Upper lobe of right lung (tissue), 1 donor: ENCODE measurements at regions not wholly inside any gene's neighbourhood (a gene's known extent, or its start where the extent isn't known, plus 50 kb on each side); places are given as distances from the start of the nearest gene placed in this dataset.

Source experiments
- ATAC-seq: fragments of 200-7000 bp; cut with Tn5 transposase; one replicate; pipeline ENCODE4 v1.9.1; 2020; ENCODE audit warnings: mild to moderate bottlenecking, moderate library complexity
- DNase-seq: peaks from one replicate; pipeline ENCODE4 v3.0.0-alpha.2; 2020
- H3K27ac ChIP-seq: fragments of 200-600 bp; one replicate; pipeline ENCODE4 v1.8.0; 2022
- H3K27me3 ChIP-seq: fragments of 200-600 bp; one replicate; pipeline ENCODE4 v1.8.0; 2022; ENCODE audit warnings: mild to moderate bottlenecking
- H3K36me3 ChIP-seq: fragments of 200-600 bp; one replicate; pipeline ENCODE4 v1.8.0; 2022
- H3K4me1 ChIP-seq: fragments of 200-600 bp; one replicate; pipeline ENCODE4 v1.8.0; 2022
- H3K4me3 ChIP-seq: fragments of 200-600 bp; one replicate; pipeline ENCODE4 v1.8.0; 2022; ENCODE audit warnings: mild to moderate bottlenecking
- H3K9me3 ChIP-seq: fragments of 200-600 bp; one replicate; pipeline ENCODE4 v1.8.0; 2022
- CTCF ChIP-seq: fragments of 200-600 bp; IDR thresholded peaks from one replicate; pipeline ENCODE4 v1.8.0; 2022; ENCODE audit warnings: antibody characterized with exemption
- intact Hi-C: fragments of 100-400 bp; cut with DNase I; formaldehyde crosslinking; loops from one replicate; pipeline ENCODE4 v1.11.0; 2022
- donor health status: DM: no; HTN: yes; CAD: no; lungs with severe emphysema.

GRCh38 chr10:123298583-123298982 is 144.4 kb downstream of the BUB3 start:
- Histone ChIP-seq H3K4me3 (no peak overlapping the region), H3K36me3 (no peaks in the 10 kb centered on the region), H3K9me3 (no peaks in the 10 kb centered on the region), H3K27ac (no peak overlapping the region), H3K27me3 (no peaks in the 10 kb centered on the region), H3K4me1 (no peaks in the 10 kb centered on the region)
- ATAC-seq: no peak
- no peak for DNase-seq
- no peak for TF ChIP-seq CTCF
- intact Hi-C loops: no loop called here

GRCh38 chr10:123299598-123299997 is 145.4 kb downstream of the BUB3 start:
- no peak for DNase-seq
- intact Hi-C loops: no loop called here
- Histone ChIP-seq H3K9me3 (no peaks in the 10 kb centered on the region), H3K27me3 (no peaks in the 10 kb centered on the region), H3K4me3 (no peak overlapping the region), H3K27ac (no peak overlapping the region), H3K36me3 (no peaks in the 10 kb centered on the region), H3K4me1 (no peaks in the 10 kb centered on the region)
- ATAC-seq: peak; percentile 26
- no peak for TF ChIP-seq CTCF

- Histone ChIP-seq H3K4me3 (no peak overlapping the region), H3K36me3 (no peaks in the 10 kb centered on the region), H3K27ac (no peak overlapping the region), H3K9me3 (no peaks in the 10 kb centered on the region), H3K4me1 (no peaks in the 10 kb centered on the region), H3K27me3 (no peaks in the 10 kb centered on the region)
- intact Hi-C loops: no loop called here
- no peak for DNase-seq
- peak; percentile 41 for ATAC-seq
- no peak for TF ChIP-seq CTCF
Measured at GRCh38 chr10:123301077-123301857, 147.1 kb downstream of the BUB3 start.

- no peaks in the 10 kb centered on the region for H3K36me3 ChIP-seq
- H3K4me1 ChIP-seq: no peaks in the 10 kb centered on the region
- H3K27ac ChIP-seq: no peak overlapping the region
- TF ChIP-seq CTCF: no peak
- H3K4me3 ChIP-seq: no peak overlapping the region
- H3K27me3 ChIP-seq: no peaks in the 10 kb centered on the region
- no peak for ATAC-seq
- no peaks in the 10 kb centered on the region for H3K9me3 ChIP-seq
- no peak for DNase-seq
- intact Hi-C loops: no loop called here
Measured at GRCh38 chr10:123303581-123304337, 149.6 kb downstream of the BUB3 start.

GRCh38 chr10:123305671-123306070 is 151.5 kb downstream of the BUB3 start:
- no peaks in the 10 kb centered on the region for H3K27me3 ChIP-seq
- TF ChIP-seq CTCF: no peak
- no peaks in the 10 kb centered on the region for H3K9me3 ChIP-seq
- ATAC-seq: no peak
- DNase-seq: no peak
- H3K27ac ChIP-seq: no peak overlapping the region
- H3K4me3 ChIP-seq: no peak overlapping the region
- intact Hi-C loops: no loop called here
- no peaks in the 10 kb centered on the region for H3K36me3 ChIP-seq
- H3K4me1 ChIP-seq: no peaks in the 10 kb centered on the region
